ENCODE measurements at regions not wholly inside any gene's neighbourhood (a gene's known extent, or its start where the extent isn't known, plus 50 kb on each side); places are given as distances from the start of the nearest gene placed in this dataset.

- H3K27ac ChIP-seq (ENCODE audit: low read depth, low read length) = no peak overlapping the region
- TF ChIP-seq, protein P1, sequence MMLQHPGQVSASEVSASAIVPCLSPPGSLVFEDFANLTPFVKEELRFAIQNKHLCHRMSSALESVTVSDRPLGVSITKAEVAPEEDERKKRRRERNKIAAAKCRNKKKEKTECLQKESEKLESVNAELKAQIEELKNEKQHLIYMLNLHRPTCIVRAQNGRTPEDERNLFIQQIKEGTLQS (IDR thresholded peaks at IDR 0.05; ENCODE audit: insufficient read depth, low read depth, low read length) = no peak
- TF ChIP-seq SAP30 (IDR thresholded peaks at IDR 0.05; ENCODE audit: insufficient read depth, insufficient replicate concordance, low read length) (no peak), SRF (IDR thresholded peaks at IDR 0.05; ENCODE audit: low read depth, low read length) (no peak)
- no peak overlapping the region for H3K4me3 ChIP-seq (ENCODE audit: extremely low read depth in 1 of 4, insufficient read depth in 2 of 4, low read depth in 3 of 4, low read length in 4 of 4)
- no peaks in the 10 kb centered on the region for H3K23me2 ChIP-seq (ENCODE audit: low read depth, low read length)
- H3K9me3 ChIP-seq (ENCODE audit: insufficient read depth in 2 of 2, low read depth in 1 of 2, low read length in 1 of 2) = no peaks in the 10 kb centered on the region
- no peak overlapping the region for H2BK5ac ChIP-seq (ENCODE audit: low read depth, low read length)
- H2BK12ac ChIP-seq (ENCODE audit: low read depth, low read length) = no peak overlapping the region
- H3K9ac ChIP-seq (replicated peaks in 1 of 4; ENCODE audit: extremely low read depth in 1 of 4, low read depth in 3 of 4, low read length in 3 of 4) = no peak overlapping the region
- H2AFZ ChIP-seq (ENCODE audit: low read length) = no peak overlapping the region
- H3K79me2 ChIP-seq (ENCODE audit: control insufficient read depth in 1 of 2, insufficient read depth in 2 of 2, low read length in 2 of 2) = no peaks in the 10 kb centered on the region
- no peak overlapping the region for H4K8ac ChIP-seq (ENCODE audit: extremely low read depth, insufficient read depth, low read length)
- no peak overlapping the region for H2BK120ac ChIP-seq (replicated peaks; ENCODE audit: low read depth, low read length)
- H2BK15ac ChIP-seq (ENCODE audit: low read length) = no peak overlapping the region
- no peak overlapping the region for H2AK5ac ChIP-seq (ENCODE audit: low read depth, low read length)
- H3K27me3 ChIP-seq (replicated peaks in 1 of 4; ENCODE audit: control insufficient read depth in 3 of 4, extremely low read depth in 1 of 4, insufficient read depth in 3 of 4, low read length in 3 of 4) = no peaks in the 10 kb centered on the region
- no peaks in the 10 kb centered on the region for H4K20me1 ChIP-seq (replicated peaks in 1 of 2; ENCODE audit: control insufficient read depth in 1 of 2, insufficient read depth in 2 of 2, low read length in 2 of 2)
- H3K79me1 ChIP-seq (ENCODE audit: low read depth, low read length) = no peaks in the 10 kb centered on the region
- peaks cover 0 to 5% (median 0%) of the 10 kb centered on the region in 4 experiments; a peak in 2 of 7 replicates for H3K4me1 ChIP-seq (replicated peaks in 1 of 4; ENCODE audit: control insufficient read depth in 3 of 4, insufficient read depth in 4 of 4, low read length in 3 of 4)
- no peak overlapping the region for H2BK20ac ChIP-seq (ENCODE audit: low read length)
- FAIRE-seq (no peak), DNase-seq (ENCODE audit: low read depth in 1 of 2, low spot score in 2 of 2) (no peak)
- ChIA-PET POLR2A (ENCODE audit: partially characterized antibody) (interaction anchor here (0.6 kb wide), 1 partner anchor 567 kb away, joined by 3 read pairs; no protein-coding TSS in a partner anchor), CTCF (ENCODE audit: partially characterized antibody) (interaction anchor here (1.0 kb wide), 1 partner anchor 13 kb away, joined by 3 read pairs; no protein-coding TSS in a partner anchor)
- no peak overlapping the region for H4K91ac ChIP-seq (replicated peaks; ENCODE audit: insufficient read length, low read length)
- no peak overlapping the region for H3K18ac ChIP-seq (ENCODE audit: extremely low read depth, low read length)
- H4K5ac ChIP-seq (ENCODE audit: insufficient read length, low read depth, low read length) = no peak overlapping the region
- H3K14ac ChIP-seq (ENCODE audit: insufficient read length) = no peak overlapping the region
- H3K4me2 ChIP-seq (ENCODE audit: insufficient read depth in 1 of 2, low read depth in 2 of 2, low read length in 2 of 2) = no peak overlapping the region
- H3K36me3 ChIP-seq (ENCODE audit: control insufficient read depth in 2 of 4, insufficient read depth in 4 of 4, low read length in 3 of 4) = no peaks in the 10 kb centered on the region
- no peak overlapping the region for H3K56ac ChIP-seq (replicated peaks; ENCODE audit: insufficient read length, low read depth, low read length)
- H3K23ac ChIP-seq (ENCODE audit: insufficient read length) = no peak overlapping the region
- no peak overlapping the region for H3K4ac ChIP-seq (replicated peaks; ENCODE audit: insufficient read length, low read depth, low read length)
- 93% methylated on average over 3 of the region's 3 CpGs; no CpG with 5 or more reads in 1 of the 2 experiments for WGBS, 2 experiments (ENCODE audit: extremely low coverage in 1 of 2, insufficient coverage in 1 of 2, insufficient read length in 1 of 2, insufficient replicate concordance in 2 of 2, low coverage in 1 of 2, low lambda C conversion rate in 2 of 2, missing lambda C conversion rate in 1 of 2)
These were observed 449.5 kb upstream of the TBL1XR1 start for GRCh38 chr3:177646749-177647148.
